ENCODE measurements at regions not wholly inside any gene's neighbourhood (a gene's known extent, or its start where the extent isn't known, plus 50 kb on each side); places are given as distances from the start of the nearest gene placed in this dataset.

GRCh38 chr9:134590240-134591081 is 51.1 kb upstream of the COL5A1 start:
- Histone ChIP-seq H3K4me1 (peaks cover 0 to 20% (median 0%) of the 10 kb centered on the region in 12 donors), H3K27me3 (peaks cover 0 to 6% (median 0%) of the 10 kb centered on the region in 9 donors), H3K4me3 (no peak overlapping the region), H3K36me3 (no peaks in the 10 kb centered on the region), H3K9me3 (no peaks in the 10 kb centered on the region), H3K27ac (no peak overlapping the region)
- peak in 1 of 4 donors; percentile 14 for ATAC-seq
- WGBS, 4 donors = 76 to 80% (median 77%) methylated on average over 18 to 19 of the region's 19 CpGs
- DNase-seq = no peak
- intact Hi-C loops (cut with DNase I) = loop anchor here in 1 of 10 donors (10.0 kb wide), 1 partner anchor 136 kb away; no protein-coding TSS in a partner anchor
- TF ChIP-seq, protein P1, sequence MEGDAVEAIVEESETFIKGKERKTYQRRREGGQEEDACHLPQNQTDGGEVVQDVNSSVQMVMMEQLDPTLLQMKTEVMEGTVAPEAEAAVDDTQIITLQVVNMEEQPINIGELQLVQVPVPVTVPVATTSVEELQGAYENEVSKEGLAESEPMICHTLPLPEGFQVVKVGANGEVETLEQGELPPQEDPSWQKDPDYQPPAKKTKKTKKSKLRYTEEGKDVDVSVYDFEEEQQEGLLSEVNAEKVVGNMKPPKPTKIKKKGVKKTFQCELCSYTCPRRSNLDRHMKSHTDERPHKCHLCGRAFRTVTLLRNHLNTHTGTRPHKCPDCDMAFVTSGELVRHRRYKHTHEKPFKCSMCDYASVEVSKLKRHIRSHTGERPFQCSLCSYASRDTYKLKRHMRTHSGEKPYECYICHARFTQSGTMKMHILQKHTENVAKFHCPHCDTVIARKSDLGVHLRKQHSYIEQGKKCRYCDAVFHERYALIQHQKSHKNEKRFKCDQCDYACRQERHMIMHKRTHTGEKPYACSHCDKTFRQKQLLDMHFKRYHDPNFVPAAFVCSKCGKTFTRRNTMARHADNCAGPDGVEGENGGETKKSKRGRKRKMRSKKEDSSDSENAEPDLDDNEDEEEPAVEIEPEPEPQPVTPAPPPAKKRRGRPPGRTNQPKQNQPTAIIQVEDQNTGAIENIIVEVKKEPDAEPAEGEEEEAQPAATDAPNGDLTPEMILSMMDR (IDR thresholded peaks at IDR 0.05) = no peak
- no peak for TF ChIP-seq POLR2A (IDR thresholded peaks at IDR 0.05)

- peaks cover 0 to 6% (median 0%) of the 10 kb centered on the region in 9 donors for H3K27me3 ChIP-seq
- no peaks in the 10 kb centered on the region for H3K36me3 ChIP-seq
- ATAC-seq (no peak), DNase-seq (no peak)
- 65 to 69% (median 67%) methylated on average over 9 to 11 of the region's 11 CpGs for WGBS, 4 donors
- H3K9me3 ChIP-seq = no peaks in the 10 kb centered on the region
- H3K4me3 ChIP-seq = no peak overlapping the region
- H3K27ac ChIP-seq = peak overlapping the region in 5 of 12 donors; percentile 25 to 83 (median 70)
- TF ChIP-seq, protein P1 (IDR thresholded peaks at IDR 0.05) = no peak
- no peak for TF ChIP-seq POLR2A (IDR thresholded peaks at IDR 0.05)
- intact Hi-C loops (cut with DNase I) = loop anchor here in 1 of 10 donors (10.0 kb wide), 1 partner anchor 136 kb away; no protein-coding TSS in a partner anchor
- H3K4me1 ChIP-seq = peaks cover 0 to 20% (median 0%) of the 10 kb centered on the region in 12 donors
Observed at GRCh38 chr9:134591082-134591571, 50.5 kb upstream of the COL5A1 start.

- intact Hi-C loops (cut with DNase I) = loop anchor here in 1 of 10 donors (10.0 kb wide), 1 partner anchor 137 kb away; no protein-coding TSS in a partner anchor
- Histone ChIP-seq H3K4me3 (no peak overlapping the region), H3K36me3 (no peaks in the 10 kb centered on the region), H3K4me1 (peaks cover 0 to 20% (median 0%) of the 10 kb centered on the region in 12 donors), H3K9me3 (no peaks in the 10 kb centered on the region), H3K27ac (peak overlapping the region in 9 of 12 donors; percentile 25 to 83 (median 55)), H3K27me3 (peaks cover 0 to 6% (median 0%) of the 10 kb centered on the region in 9 donors)
- TF ChIP-seq, protein P1 (IDR thresholded peaks at IDR 0.05) = no peak
- TF ChIP-seq POLR2A (IDR thresholded peaks at IDR 0.05) = no peak
- peak in 1 of 5 donors; percentile 52 for DNase-seq
- 69 to 82% (median 74%) methylated on average over 5 of the region's 5 CpGs for WGBS, 4 donors
- ATAC-seq = peak in 3 of 4 donors; percentile 32 to 70 (median 38)
Observed at GRCh38 chr9:134591573-134591981, 50.0 kb upstream of the COL5A1 start.

Measured in heart left ventricle (tissue), 16 donors.